Loucy (cell line): ENCODE measurements at regions not wholly inside any gene's neighbourhood (a gene's known extent, or its start where the extent isn't known, plus 50 kb on each side); places are given as distances from the start of the nearest gene placed in this dataset.

ENCODE experiments used
- H2AFZ ChIP-seq: fragments of 200-600 bp; sonication (generic); 2 replicates; pipeline ENCODE4 v1.6.0; 2016; ENCODE audit warnings: antibody characterized with exemption, mild to moderate bottlenecking, low read length, moderate library complexity
- H3F3A ChIP-seq: fragments of 200-600 bp; 2 replicates; pipeline ENCODE4 v1.6.0; 2016; ENCODE audit warnings: antibody characterized with exemption, low read depth, mild to moderate bottlenecking
- H3K27me3 ChIP-seq: fragments of 200-600 bp; sonication (generic); 2 replicates; pipeline ENCODE4 v1.6.1; 2014; ENCODE audit warnings: low read length, mild to moderate bottlenecking; ENCODE audit not compliant: insufficient read depth, poor library complexity, severe bottlenecking
- H3K36me3 ChIP-seq: fragments of 200-600 bp; sonication (generic); 2 replicates; pipeline ENCODE4 v1.6.1; 2016; ENCODE audit warnings: low read length; ENCODE audit not compliant: insufficient read depth
- H3K4me1 ChIP-seq: fragments of 200-600 bp; sonication (generic); 2 replicates; pipeline ENCODE4 v1.5.1; 2014; ENCODE audit warnings: low read length, mild to moderate bottlenecking; ENCODE audit not compliant: insufficient read depth, poor library complexity, severe bottlenecking
- H3K4me2 ChIP-seq: fragments of 200-600 bp; sonication (generic); 2 replicates; pipeline ENCODE4 v1.6.0; 2014; ENCODE audit warnings: antibody characterized with exemption, low read length, low read depth, mild to moderate bottlenecking; ENCODE audit not compliant: poor library complexity, severe bottlenecking
- H3K4me3 ChIP-seq: fragments of 200-600 bp; sonication (generic); 2 replicates; pipeline ENCODE4 v1.5.1; 2014; ENCODE audit warnings: low read length, mild to moderate bottlenecking, mixed read lengths; ENCODE audit not compliant: poor library complexity, severe bottlenecking
- H3K79me2 ChIP-seq: fragments of 200-600 bp; sonication (generic); 2 replicates; pipeline ENCODE4 v1.6.1; 2014; ENCODE audit warnings: low read length; ENCODE audit not compliant: insufficient read depth
- H3K9ac ChIP-seq: fragments of 200-600 bp; sonication (generic); 2 replicates; pipeline ENCODE4 v1.6.0; 2014; ENCODE audit warnings: mild to moderate bottlenecking, low read depth, low read length, moderate library complexity; ENCODE audit not compliant: poor library complexity, severe bottlenecking
- H3K9me2 ChIP-seq: fragments of 200-600 bp; sonication (generic); replicated peaks from 2 replicates; pipeline ENCODE4 v1.6.1; 2016; ENCODE audit warnings: low read depth, low read length, mixed read lengths
- H3K9me3 ChIP-seq: fragments of 200-600 bp; sonication (generic); 2 replicates; pipeline ENCODE4 v1.6.1; 2014; ENCODE audit warnings: mild to moderate bottlenecking, antibody characterized with exemption, low read length, low read depth; ENCODE audit not compliant: insufficient read depth
- H4K20me1 ChIP-seq: fragments of 200-600 bp; sonication (generic); 2 replicates; pipeline ENCODE4 v1.6.0; 2014; ENCODE audit warnings: antibody characterized with exemption, low read length, mild to moderate bottlenecking; ENCODE audit not compliant: insufficient read depth, poor library complexity, severe bottlenecking
- CTCF ChIP-seq: fragments of 200-600 bp; sonication (generic); conservative IDR thresholded peaks from 2 replicates; pipeline ENCODE4 v1.5.1; 2014; ENCODE audit warnings: mild to moderate bottlenecking, antibody characterized with exemption, low read length
- EZH2phosphoT487 ChIP-seq: fragments of 200-600 bp; IDR thresholded peaks from 2 replicates; pipeline ENCODE4 v1.6.1; 2018; ENCODE audit warnings: antibody characterized with exemption, mild to moderate bottlenecking, moderate library complexity, borderline replicate concordance

GRCh38 chr16:87185983-87186382 lies 131.2 kb downstream of the C16orf95 start:
- Histone ChIP-seq H3K4me3 (no peak overlapping the region), H4K20me1 (no peaks in the 10 kb centered on the region), H3K79me2 (no peaks in the 10 kb centered on the region), H3K9me3 (no peaks in the 10 kb centered on the region), H3F3A (no peaks in the 10 kb centered on the region), H3K4me2 (no peak overlapping the region), H3K27me3 (no peaks in the 10 kb centered on the region), H3K9me2 (no peaks in the 10 kb centered on the region), H3K9ac (no peak overlapping the region), H3K36me3 (no peaks in the 10 kb centered on the region), H2AFZ (no peak overlapping the region), H3K4me1 (no peaks in the 10 kb centered on the region)
- TF ChIP-seq CTCF (no peak), EZH2phosphoT487 (no peak)

GRCh38 chr16:87186446-87186845 lies 130.7 kb downstream of the C16orf95 start:
- H3K79me2 ChIP-seq, result no peaks in the 10 kb centered on the region
- H3K9me2 ChIP-seq, result no peaks in the 10 kb centered on the region
- no peaks in the 10 kb centered on the region for H3K9me3 ChIP-seq
- H2AFZ ChIP-seq, result no peak overlapping the region
- no peak overlapping the region for H3K4me3 ChIP-seq
- H3K4me1 ChIP-seq, result no peaks in the 10 kb centered on the region
- no peaks in the 10 kb centered on the region for H4K20me1 ChIP-seq
- no peak for TF ChIP-seq CTCF
- TF ChIP-seq EZH2phosphoT487, result no peak
- no peak overlapping the region for H3K9ac ChIP-seq
- H3K27me3 ChIP-seq, result no peaks in the 10 kb centered on the region
- no peak overlapping the region for H3K4me2 ChIP-seq
- H3F3A ChIP-seq, result no peaks in the 10 kb centered on the region
- H3K36me3 ChIP-seq, result no peaks in the 10 kb centered on the region

- TF ChIP-seq EZH2phosphoT487, result no peak
- TF ChIP-seq CTCF, result no peak
- Histone ChIP-seq H3K4me2 (no peak overlapping the region), H3K9ac (no peak overlapping the region), H3K27me3 (no peaks in the 10 kb centered on the region), H3K36me3 (no peaks in the 10 kb centered on the region), H3K79me2 (no peaks in the 10 kb centered on the region), H3K9me2 (no peaks in the 10 kb centered on the region), H3K9me3 (no peaks in the 10 kb centered on the region), H3K4me1 (peaks cover 5% of the 10 kb centered on the region), H3F3A (no peaks in the 10 kb centered on the region), H3K4me3 (no peak overlapping the region), H2AFZ (no peak overlapping the region), H4K20me1 (no peaks in the 10 kb centered on the region)
Observed at GRCh38 chr16:87186876-87187533, 130.2 kb downstream of the C16orf95 start.
